Stimulated activated CD4-positive, alpha-beta T cell treated with anti-CD3 and anti-CD28 coated beads, Interleukin-4, amount 100 ng/mL, for 48 hours (primary cell): ENCODE measurements at regions not wholly inside any gene's neighbourhood (a gene's known extent, or its start where the extent isn't known, plus 50 kb on each side); places are given as distances from the start of the nearest gene placed in this dataset.
A peak's percentile ranks its signal among the peaks of the same experiment; 100 is the strongest.
"Not testable (repeated sequence)": the region's sequence is repeated elsewhere in the genome, so short reads cannot be mapped to it uniquely, and the experiment has no call there.

ENCODE experiments used
- DNase-seq, 2 donors: peaks; one replicate each; pipeline ENCODE4 v3.0.0-alpha.2; 2020; ENCODE audit warnings: low read depth in 2 of 2

DNA sequence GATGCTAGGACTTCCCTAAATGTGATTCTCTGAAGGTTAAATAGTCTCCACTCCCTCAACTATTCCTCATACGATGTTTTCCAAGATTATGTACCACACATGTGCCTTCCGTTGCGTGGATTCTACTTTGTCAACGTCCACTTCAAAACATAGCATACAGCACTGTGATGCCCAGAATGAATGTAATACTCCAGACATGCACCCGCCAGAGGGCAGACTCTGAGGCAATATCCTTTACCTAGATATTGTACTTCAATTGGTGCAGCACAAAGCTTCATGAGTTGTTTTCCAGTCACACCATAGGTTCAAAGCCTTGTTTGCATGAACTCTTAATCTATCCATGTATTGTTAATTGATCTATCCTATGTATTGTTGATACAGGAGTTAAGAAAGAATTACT lies 201.0 kb upstream of the NABP1 start:
- DNase-seq: no peak

DNA sequence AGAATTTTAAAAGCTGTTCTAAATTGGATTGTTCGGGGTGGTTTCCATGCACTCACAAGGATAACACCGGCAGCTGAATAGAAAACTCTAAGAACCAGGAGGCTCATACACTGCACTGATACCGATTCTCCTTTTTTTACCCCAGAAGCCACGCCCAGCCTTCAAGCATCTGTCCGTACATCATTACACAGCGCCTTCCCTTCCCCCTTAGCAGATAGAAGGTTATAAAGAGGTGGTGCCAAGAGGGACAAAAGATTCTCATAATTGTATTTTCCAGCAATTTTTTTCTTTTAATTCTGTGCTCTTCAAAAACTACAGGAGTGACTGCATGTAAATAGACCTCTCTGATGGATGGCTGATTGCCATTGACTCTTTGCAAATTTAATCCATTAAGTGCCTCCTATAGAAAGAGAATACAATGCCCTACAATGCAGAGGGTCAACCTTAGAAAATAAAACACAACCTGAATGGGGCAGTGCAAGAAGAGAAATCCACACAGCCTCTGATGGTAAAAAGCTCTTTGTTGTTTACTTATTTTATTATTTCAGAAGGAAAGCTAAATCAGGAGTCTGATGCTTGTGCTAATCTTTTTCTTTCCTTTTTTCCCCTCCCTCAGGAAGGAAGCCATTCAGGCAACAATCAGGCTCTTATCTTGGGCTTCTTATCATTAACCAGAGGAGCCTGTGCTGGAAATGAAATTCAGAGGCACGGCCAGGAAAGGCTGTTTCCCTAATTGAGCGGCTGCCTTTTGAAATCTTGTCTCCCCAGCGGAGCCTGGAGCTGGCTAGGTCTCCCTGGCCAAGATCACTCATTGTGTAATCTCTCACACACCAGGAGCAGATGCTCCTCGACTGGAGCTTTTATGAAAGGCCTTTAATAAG lies 198.9 kb upstream of the NABP1 start:
- no peak for DNase-seq

- no peak for DNase-seq
Observed at GRCh38 chr2:191479680-191480023, 198.3 kb upstream of the NABP1 start.

DNA sequence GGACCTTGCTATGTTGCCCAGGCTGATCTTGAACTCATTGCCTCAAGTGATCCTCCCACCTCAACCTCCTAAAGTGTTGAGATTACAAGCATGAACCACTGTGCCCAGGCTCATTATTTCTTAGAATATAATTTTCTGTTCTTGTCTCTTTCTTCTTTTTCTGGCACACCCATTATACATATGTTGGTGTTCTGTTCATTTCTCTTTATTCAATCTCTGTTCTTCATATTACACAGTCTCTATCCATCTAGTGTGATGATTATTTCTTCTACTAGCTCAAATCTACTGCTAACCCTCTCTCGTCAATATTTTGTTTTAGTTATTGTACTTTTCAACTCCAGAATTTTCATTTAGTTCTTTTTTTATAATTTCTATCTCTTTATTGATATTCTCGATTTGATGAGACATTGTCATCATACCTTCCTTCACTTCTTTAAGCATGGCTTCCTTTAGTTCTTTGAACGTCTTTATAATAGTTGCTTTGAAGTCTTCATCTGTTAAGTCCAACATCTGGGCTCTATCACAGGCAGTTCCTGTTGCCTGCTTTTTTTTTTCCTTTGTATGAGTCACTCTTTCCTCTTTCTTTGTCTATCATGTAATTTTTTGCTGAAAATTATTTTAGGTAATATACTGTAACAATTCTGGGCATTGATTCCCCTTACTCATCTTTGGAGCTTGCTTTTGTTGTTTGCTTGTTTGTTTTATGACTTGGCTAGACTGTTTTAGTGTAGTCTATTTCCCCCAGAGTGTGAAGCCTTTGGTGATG lies 196.4 kb upstream of the NABP1 start:
- DNase-seq: no peak

DNA sequence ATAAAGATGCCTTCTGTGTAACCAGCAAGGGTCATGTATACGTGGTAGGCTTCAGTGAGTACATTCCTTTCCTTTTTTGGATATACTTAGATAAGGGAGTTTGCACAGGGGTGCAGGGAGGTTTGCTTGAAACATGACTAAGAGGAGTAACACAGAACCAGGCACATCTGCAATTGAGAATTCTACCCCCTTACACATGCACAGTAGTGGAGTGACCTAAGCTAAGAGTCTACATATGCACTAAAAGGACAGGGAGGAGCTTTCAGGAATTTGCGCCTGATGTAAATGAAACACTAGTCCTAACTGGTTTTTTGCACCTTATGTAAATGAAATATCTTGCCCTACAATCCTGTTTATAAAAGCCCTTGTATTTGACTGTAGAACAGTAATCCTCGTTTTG lies 194.8 kb upstream of the NABP1 start:
- no peak for DNase-seq

GRCh38 chr2:191486584-191487320 lies 191.2 kb upstream of the NABP1 start:
- peak in 1 of 2 donors; percentile 8 for DNase-seq

GRCh38 chr2:191488135-191488534 lies 189.8 kb upstream of the NABP1 start:
- DNase-seq: no peak

DNA sequence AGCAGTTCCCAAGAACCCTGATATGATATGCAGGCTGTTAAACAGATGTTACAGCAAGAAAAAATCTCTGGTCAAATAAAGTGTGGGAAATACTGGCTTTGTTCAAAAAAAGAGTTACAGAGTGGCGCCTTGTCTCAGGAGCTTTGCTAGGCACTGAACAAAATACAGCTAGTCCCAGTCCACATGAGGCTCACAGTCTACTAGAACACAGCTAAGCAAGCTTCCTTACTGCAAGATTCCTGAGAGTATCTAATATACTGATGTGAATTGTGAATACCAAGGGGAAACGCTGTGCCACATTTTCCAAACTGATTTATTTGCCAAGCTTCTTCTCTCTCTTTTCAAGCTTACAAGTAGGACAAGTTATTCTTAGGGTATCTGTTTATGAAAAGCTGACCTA lies 188.8 kb upstream of the NABP1 start:
- DNase-seq: no peak

DNA sequence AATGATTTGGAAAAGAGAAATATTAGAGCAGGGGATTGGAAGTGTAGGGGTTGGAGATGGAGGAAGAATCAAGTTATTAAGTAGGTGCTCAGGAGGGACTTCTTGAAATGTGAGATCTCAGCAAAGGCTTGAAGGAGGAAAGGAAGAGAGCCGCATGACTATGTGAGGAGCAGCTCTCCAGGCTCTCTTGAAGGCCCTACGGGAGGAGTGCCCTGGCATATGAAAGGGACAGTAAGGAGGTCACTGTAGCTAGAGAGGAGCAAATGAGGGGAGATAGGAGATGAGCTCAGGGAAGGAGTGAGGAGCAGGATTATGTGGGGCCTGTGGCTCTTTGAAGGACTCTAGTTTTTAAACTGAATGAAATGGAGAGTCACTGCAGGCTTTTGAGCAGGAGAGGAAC lies 181.1 kb upstream of the NABP1 start:
- DNase-seq: no peak

DNA sequence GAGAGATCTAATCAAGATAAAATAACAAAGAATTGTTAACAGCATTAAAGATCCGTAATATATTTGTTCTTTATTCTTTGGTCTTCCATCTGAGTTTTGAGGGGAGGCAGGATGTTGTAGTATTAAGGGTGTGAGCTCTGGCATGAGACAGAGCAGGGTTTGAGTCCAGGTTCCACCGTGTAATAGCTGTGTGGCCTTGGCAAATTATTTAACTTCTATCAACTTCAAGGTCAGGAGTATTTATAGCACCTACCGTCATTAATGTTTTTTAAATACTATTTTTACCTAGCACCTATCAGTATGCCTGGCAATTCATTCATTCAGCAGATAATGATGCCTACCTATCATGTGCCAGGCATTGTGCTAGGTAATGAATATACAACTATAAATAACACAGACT lies 180.1 kb upstream of the NABP1 start:
- no peak for DNase-seq

- no peak for DNase-seq
Observed at GRCh38 chr2:191499050-191499449, 178.9 kb upstream of the NABP1 start.

GRCh38 chr2:191499874-191500565 lies 177.9 kb upstream of the NABP1 start:
- no peak for DNase-seq

GRCh38 chr2:191500566-191500883 lies 177.4 kb upstream of the NABP1 start:
- no peak for DNase-seq

DNA sequence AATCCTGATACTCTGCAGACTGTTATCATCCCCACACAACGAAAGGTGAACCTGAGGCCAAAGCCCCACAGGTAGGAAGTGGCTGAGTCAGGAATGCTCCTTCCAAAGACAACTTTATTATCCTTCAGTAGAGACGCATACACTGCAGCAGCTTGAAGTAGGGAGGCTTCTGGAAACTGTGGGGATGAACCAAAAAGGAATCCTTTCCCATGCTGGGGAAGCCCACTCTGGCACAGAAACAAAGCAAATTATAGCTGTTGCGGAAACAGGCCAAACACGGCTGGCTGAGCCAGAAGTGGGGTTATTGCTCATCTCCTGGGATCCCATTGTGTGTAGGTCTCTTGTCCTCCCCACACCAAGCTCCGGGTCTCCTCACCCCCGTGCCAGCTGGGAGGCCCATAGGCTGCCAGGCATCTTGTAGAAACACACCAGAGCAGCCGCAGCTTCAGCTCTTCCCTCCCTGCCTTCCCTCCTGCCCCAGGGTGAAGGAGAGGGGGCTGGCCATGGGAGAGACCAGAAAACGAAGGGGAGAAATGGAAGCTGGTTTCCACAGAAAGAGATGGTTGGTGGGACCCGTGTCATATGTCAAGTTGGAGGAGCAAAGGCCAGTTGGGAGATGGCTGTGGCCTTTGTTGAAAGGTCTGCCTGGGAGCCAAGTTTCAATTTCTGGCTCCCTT lies 176.9 kb upstream of the NABP1 start:
- DNase-seq: no peak

DNA sequence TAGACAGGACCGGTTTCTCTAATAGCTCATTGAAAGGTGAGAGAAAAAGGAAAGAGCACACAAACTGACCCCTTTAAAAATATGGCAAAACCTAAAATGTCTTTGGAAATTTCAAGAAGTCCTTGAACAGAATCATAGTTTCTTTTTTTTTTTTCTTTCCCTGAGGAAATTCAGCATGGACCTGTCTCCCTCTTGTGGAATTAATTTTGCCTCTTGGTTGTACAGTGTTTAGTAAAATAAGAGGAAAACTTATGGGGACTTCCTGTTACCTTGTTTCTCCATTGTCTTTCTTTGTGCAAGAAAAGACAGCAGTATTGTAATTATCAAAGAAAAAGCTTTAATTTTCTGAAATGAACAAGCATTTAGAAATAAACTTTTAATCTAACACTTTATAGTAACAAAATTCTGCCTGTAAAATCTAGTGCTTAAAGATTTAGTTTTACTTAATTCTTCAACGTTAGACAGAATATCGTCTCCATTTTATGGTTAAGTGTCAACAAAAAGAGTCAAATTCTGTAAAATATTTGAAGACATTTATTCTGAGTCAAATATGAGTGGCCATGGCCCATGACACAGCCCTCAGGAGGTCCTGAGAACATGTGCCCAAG lies 176.3 kb upstream of the NABP1 start:
- DNase-seq: no peak

GRCh38 chr2:191506515-191506914 lies 171.4 kb upstream of the NABP1 start:
- DNase-seq: no peak

- DNase-seq: not testable (repeated sequence)
Observed at GRCh38 chr2:191507252-191507853, 170.6 kb upstream of the NABP1 start.

GRCh38 chr2:191508738-191509137 lies 169.2 kb upstream of the NABP1 start:
- DNase-seq: no peak

GRCh38 chr2:191512216-191512835 lies 165.6 kb upstream of the NABP1 start:
- no peak for DNase-seq

DNA sequence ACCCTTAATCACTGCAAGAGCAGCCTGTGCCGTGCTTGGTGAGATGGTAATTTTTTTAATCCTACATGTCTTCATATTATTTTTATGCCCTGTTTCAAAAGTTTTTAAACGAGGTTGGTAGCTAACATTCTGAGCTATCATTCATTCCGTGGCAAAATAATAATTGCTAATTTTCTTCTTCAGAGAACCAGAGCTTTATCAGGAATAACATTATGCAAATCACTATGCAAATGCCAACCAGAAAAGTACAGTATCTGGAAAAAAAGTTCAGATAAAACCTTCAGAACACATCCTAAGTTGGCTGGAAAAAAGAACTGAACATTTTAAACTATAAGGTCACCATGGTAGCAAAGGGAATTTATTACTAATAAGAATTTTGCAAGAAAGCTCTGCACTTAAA lies 165.1 kb upstream of the NABP1 start:
- DNase-seq: no peak
